Epithelial cell of prostate (primary cell): ENCODE measurements at regions not wholly inside any gene's neighbourhood (a gene's known extent, or its start where the extent isn't known, plus 50 kb on each side); places are given as distances from the start of the nearest gene placed in this dataset.
A peak's percentile ranks its signal among the peaks of the same experiment; 100 is the strongest.

Source experiments
- DNase-seq: peaks from one replicate; pipeline ENCODE4 v3.0.0-alpha.2; 2011; ENCODE audit warnings: low read depth, low spot score
- H3K27ac ChIP-seq: fragments of 450-650 bp; 2 replicates; pipeline ENCODE4 v1.5.1; 2017; ENCODE audit warnings: mild to moderate bottlenecking

GRCh38 chr2:234733795-234734600, 217.8 kb upstream of the SH3BP4 start:
- DNase-seq: no peak
- H3K27ac ChIP-seq: no peak overlapping the region

- H3K27ac ChIP-seq: no peak overlapping the region
- no peak for DNase-seq
Measured at GRCh38 chr2:234733093-234733489, 218.7 kb upstream of the SH3BP4 start.

GRCh38 chr2:234732404-234733092, 219.3 kb upstream of the SH3BP4 start:
- DNase-seq: no peak
- no peak overlapping the region for H3K27ac ChIP-seq

GRCh38 chr2:234731236-234731635, 220.6 kb upstream of the SH3BP4 start:
- H3K27ac ChIP-seq: no peak overlapping the region
- no peak for DNase-seq

GRCh38 chr2:234730066-234730640, 221.7 kb upstream of the SH3BP4 start:
- no peak overlapping the region for H3K27ac ChIP-seq
- no peak for DNase-seq

GRCh38 chr2:234725528-234726264, 226.1 kb upstream of the SH3BP4 start:
- DNase-seq: no peak
- H3K27ac ChIP-seq: peak overlapping the region; percentile 77

- peak overlapping the region; percentile 77 for H3K27ac ChIP-seq
- DNase-seq: no peak
Measured at GRCh38 chr2:234724850-234725249, 227.0 kb upstream of the SH3BP4 start.

- no peak for DNase-seq
Measured at GRCh38 chr2:234723400-234723799, 226.5 kb upstream of the ARL4C start.

GRCh38 chr2:234722176-234722575, 225.3 kb upstream of the ARL4C start:
- DNase-seq: no peak
- no peak overlapping the region for H3K27ac ChIP-seq

More at GRCh38 chr2:234723400-234723799, 226.5 kb upstream of the ARL4C start:
- H3K27ac ChIP-seq: no peak overlapping the region

GRCh38 chr2:234719116-234719716, 222.3 kb upstream of the ARL4C start:
- no peak overlapping the region for H3K27ac ChIP-seq
- no peak for DNase-seq

GRCh38 chr2:234716271-234716670, 219.4 kb upstream of the ARL4C start:
- no peak for DNase-seq
- no peak overlapping the region for H3K27ac ChIP-seq

- no peak for DNase-seq
- no peak overlapping the region for H3K27ac ChIP-seq
Measured at GRCh38 chr2:234715671-234716250, 218.9 kb upstream of the ARL4C start.

GRCh38 chr2:234714711-234715110, 217.8 kb upstream of the ARL4C start:
- no peak for DNase-seq
- no peak overlapping the region for H3K27ac ChIP-seq

- no peak for DNase-seq
Measured at GRCh38 chr2:234712421-234712935, 215.6 kb upstream of the ARL4C start.

GRCh38 chr2:234711308-234711707, 214.4 kb upstream of the ARL4C start:
- H3K27ac ChIP-seq: no peak overlapping the region
- DNase-seq: no peak

More at GRCh38 chr2:234712421-234712935, 215.6 kb upstream of the ARL4C start:
- H3K27ac ChIP-seq: no peak overlapping the region

- no peak for DNase-seq
- H3K27ac ChIP-seq: no peak overlapping the region
Measured at GRCh38 chr2:234710587-234710986, 213.7 kb upstream of the ARL4C start.

GRCh38 chr2:234710066-234710465, 213.2 kb upstream of the ARL4C start:
- DNase-seq: no peak
- no peak overlapping the region for H3K27ac ChIP-seq

- no peak for DNase-seq
- no peak overlapping the region for H3K27ac ChIP-seq
Measured at GRCh38 chr2:234708717-234709116, 211.8 kb upstream of the ARL4C start.

GRCh38 chr2:234708091-234708683, 211.3 kb upstream of the ARL4C start:
- no peak overlapping the region for H3K27ac ChIP-seq
- DNase-seq: no peak
